Right cardiac atrium (tissue), 5 donors: ENCODE measurements at regions not wholly inside any gene's neighbourhood (a gene's known extent, or its start where the extent isn't known, plus 50 kb on each side); places are given as distances from the start of the nearest gene placed in this dataset.

Source experiments
- ATAC-seq, 2 donors: fragments of 200-7000 bp; cut with Tn5 transposase; one replicate each; pipeline versions ENCODE4 v1.8.0 to v1.9.1; 2020; ENCODE audit warnings: moderate library complexity in 2 of 2, mild to moderate bottlenecking in 1 of 2
- DNase-seq, 3 donors: peaks; one replicate each; pipeline ENCODE4 v3.0.0-alpha.2; 2020
- H3K27ac ChIP-seq: one replicate; pipeline ENCODE4 v1.5.1; 2013; ENCODE audit warnings: mild to moderate bottlenecking, low read length, control low read depth, moderate library complexity
- H3K27me3 ChIP-seq: one replicate; pipeline ENCODE4 v1.6.1; 2013; ENCODE audit not compliant: control insufficient read depth, insufficient read depth
- H3K4me1 ChIP-seq: one replicate; pipeline ENCODE4 v1.6.1; 2013; ENCODE audit warnings: low read length; ENCODE audit not compliant: control insufficient read depth, insufficient read depth
- H3K4me3 ChIP-seq: one replicate; pipeline ENCODE4 v1.5.1; 2013; ENCODE audit warnings: low read length, control low read depth
- H3K9me3 ChIP-seq: one replicate; pipeline ENCODE4 v1.6.1; 2013; ENCODE audit warnings: low read length; ENCODE audit not compliant: control insufficient read depth
- WGBS: extraction: QIAGEN DNeasy Blood & Tissue Kit; methylation state at CpG from one replicate; pipeline ENCODE4 v1.1.7; 2013; 5-methylcytosine and 5-hydroxymethylcytosine counted together
- intact Hi-C, 4 donors: fragments of 100-400 bp; cut with DNase I; formaldehyde crosslinking; loops; one replicate each; pipeline versions ENCODE4 v1.11.0 to v1.14.0; 2022 to 2023
- donor health status: healthy with polysubstance abuse.
- donor health status: DM: no; HTN: yes; CAD: no.
- donor health status: DM: no; HTN: no; CAD: no.
- donor health status: DM: no; HTN: yes; CAD: no; lungs with severe emphysema.
- donor health status: DM: yes; HTN: yes; CAD: no.

DNA sequence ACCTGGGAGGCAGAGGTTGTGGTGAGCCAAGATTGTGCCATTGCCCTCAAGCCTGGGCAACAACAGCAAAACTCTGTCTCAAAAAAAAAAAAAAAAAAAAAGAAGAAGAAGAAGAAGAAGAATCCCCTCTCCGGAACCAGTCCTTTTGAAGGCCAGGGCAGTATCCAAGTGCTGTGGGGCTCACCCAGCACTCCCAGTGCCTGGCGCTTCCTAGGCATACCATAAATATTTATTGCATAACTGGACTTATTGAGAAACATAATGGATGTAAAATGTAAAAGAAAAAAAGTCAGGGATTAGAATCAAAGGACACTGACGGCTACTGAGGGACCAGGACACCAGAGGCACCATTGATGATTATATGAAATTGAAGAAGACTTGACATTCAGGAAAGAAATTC lies 162.1 kb upstream of the KIT start:
- DNase-seq: no peak
- Histone ChIP-seq H3K4me1 (no peaks in the 10 kb centered on the region), H3K27ac (no peak overlapping the region), H3K27me3 (no peaks in the 10 kb centered on the region), H3K4me3 (no peak overlapping the region), H3K9me3 (no peaks in the 10 kb centered on the region)
- no peak for ATAC-seq
- WGBS: 94% methylated on average over 3 of the region's 3 CpGs
- intact Hi-C loops: no loop called here

DNA sequence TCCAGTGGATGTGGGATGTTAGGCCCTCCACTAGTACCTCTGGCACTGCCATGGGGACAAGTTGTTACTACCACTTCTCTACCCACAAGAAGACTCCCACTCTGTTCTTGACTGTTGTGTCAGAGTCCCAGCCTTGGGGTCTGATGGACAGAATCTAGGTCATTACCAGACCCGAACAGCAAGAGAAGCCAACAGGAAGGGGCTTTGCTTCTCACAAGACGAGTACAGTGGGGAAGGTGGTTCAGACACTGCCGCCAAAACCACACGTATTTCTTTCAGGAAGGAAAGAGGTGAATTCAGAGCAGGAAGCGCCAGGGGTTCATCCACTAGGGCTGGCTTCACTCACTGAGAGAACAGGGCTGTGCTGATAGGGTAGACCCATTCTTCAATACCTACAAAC lies 161.3 kb upstream of the KIT start:
- H3K4me1 ChIP-seq: no peaks in the 10 kb centered on the region
- no peaks in the 10 kb centered on the region for H3K9me3 ChIP-seq
- WGBS: 66% methylated on average over 5 of the region's 5 CpGs
- DNase-seq (no peak), ATAC-seq (no peak)
- H3K27ac ChIP-seq: no peak overlapping the region
- intact Hi-C loops: no loop called here
- H3K4me3 ChIP-seq: no peak overlapping the region
- H3K27me3 ChIP-seq: no peaks in the 10 kb centered on the region

DNA sequence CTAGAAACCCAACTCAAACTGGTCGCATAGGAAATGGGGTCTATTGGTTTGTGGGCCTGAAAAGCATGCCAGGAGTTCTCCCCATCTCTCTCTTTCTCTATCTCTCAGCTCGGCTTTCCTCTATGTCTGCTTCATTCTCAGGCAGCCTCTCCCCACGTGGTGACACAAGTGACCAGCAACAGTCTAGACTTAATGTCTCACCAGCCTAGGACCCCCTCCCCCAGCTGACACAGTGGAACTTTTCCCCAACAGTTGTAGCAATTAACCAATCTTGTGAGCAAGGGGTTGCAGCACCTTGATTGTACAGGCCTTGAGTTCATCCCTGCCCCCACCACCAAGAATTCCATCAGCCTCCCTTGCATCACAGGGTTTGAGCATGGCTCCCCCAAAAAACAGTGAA lies 159.8 kb upstream of the KIT start:
- no peaks in the 10 kb centered on the region for H3K4me1 ChIP-seq
- no peaks in the 10 kb centered on the region for H3K9me3 ChIP-seq
- intact Hi-C loops: no loop called here

DNA sequence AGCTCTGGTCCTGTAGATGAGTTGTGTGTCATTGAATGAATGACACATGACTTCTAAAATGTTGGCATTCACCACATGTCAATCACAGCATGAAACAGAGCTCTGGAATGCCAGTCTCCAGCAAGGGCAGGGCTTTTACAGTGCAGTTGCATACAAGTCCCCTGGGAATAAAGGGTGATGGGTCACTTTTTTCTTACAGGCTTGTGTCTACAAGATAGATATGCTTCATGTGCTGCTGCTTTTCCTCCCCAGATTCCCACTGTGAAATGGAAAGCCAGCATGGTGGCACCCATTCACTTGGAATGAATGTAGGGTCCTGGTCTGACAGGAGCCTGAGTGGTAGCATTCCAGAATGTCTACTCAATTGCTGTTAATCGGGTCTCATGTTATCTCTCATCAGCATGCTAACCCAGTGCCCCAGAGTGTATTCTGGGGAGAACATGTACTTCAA lies 159.1 kb upstream of the KIT start:
- H3K9me3 ChIP-seq: no peaks in the 10 kb centered on the region
- H3K27me3 ChIP-seq: no peaks in the 10 kb centered on the region
- no peaks in the 10 kb centered on the region for H3K4me1 ChIP-seq
- H3K27ac ChIP-seq: no peak overlapping the region
- no peak overlapping the region for H3K4me3 ChIP-seq
- WGBS: 55% methylated on average over 1 of the region's 1 CpG
- intact Hi-C loops: no loop called here
- ATAC-seq (no peak), DNase-seq (no peak)

More for the DNA sequence above, 159.8 kb upstream of the KIT start:
- no peak for DNase-seq
- H3K27ac ChIP-seq: no peak overlapping the region
- ATAC-seq: no peak
- 62% methylated on average over 3 of the region's 3 CpGs for WGBS
- no peak overlapping the region for H3K4me3 ChIP-seq
- H3K27me3 ChIP-seq: no peaks in the 10 kb centered on the region

DNA sequence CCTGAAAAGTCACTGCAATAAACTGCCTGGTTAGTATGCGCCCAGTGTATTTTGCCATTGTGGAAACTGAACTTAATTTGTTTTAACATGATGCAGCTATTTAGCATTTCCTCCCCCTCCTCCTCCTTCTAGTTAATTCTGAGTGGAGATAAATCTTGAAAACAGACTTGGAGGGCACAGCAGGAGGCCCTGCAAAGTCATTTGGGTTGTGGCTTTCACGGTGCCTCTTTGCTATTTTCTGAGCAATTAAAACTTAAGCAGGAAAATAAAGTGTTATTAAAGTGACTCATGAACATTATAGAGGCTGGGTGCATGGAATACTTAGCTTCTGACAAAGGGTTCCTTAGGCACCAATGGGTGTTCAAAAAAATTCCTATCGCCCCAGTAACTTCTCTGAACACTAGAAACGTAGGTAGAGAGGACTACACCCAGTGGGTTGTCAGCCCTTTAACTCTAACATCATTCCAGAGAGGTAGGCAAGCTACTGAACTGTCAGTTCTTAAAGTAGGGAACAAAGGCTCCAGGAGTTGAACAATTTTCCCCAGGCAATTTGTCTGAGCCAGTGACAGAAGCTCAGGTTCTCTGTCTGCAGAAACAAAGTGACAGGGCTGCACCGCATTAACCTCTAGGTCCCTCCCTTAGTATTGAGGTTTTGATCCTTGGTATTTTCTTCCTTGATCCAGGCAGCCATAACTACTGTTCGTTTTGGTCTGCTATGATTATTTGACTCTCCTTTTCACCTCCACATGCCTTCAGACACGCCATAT lies 158.3 kb upstream of the KIT start:
- 61% methylated on average over 7 of the region's 7 CpGs for WGBS
- intact Hi-C loops: no loop called here
- no peak overlapping the region for H3K4me3 ChIP-seq
- H3K27ac ChIP-seq: no peak overlapping the region
- ATAC-seq (no peak), DNase-seq (no peak)
- no peaks in the 10 kb centered on the region for H3K4me1 ChIP-seq
- H3K9me3 ChIP-seq: no peaks in the 10 kb centered on the region
- H3K27me3 ChIP-seq: no peaks in the 10 kb centered on the region

DNA sequence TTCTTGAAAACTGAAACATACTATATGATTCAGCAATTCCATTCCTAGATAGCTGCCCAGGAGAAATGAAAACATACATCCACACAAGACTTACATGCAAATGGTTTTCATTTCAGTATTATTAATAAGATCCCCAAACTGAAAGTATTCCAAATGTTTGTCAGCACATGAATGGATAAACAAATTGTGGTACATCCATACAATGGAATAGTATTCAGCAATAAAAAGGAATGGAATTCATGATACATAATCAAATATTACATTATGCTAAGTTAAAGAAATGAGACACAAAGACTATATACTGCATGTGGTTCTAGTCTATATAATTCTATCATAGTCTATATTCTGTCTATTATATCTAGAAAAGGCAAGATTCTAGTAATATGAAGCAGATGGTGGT lies 152.4 kb upstream of the KIT start:
- Histone ChIP-seq H3K4me1 (no peaks in the 10 kb centered on the region), H3K4me3 (no peak overlapping the region), H3K27me3 (no peaks in the 10 kb centered on the region), H3K27ac (no peak overlapping the region), H3K9me3 (no peaks in the 10 kb centered on the region)
- intact Hi-C loops: no loop called here
- no peak for DNase-seq
- ATAC-seq: no peak

DNA sequence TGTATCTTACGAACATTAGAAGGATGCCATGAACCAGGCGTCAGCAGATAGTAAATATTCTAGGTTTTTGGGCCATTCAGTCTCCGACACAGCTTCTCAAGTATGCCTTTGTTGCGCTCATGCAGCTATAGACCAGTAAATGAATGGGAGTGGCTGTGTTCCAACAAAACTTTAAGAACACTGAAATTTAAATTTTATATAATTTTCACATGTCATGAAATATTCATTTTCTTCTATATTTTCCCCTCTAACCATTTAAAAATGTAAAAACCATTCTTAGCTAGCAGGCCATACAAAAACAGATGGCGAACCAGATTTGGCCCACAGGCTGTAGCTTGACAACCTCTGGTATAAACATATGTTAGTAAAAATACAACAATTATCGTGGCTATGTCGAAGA lies 151.8 kb upstream of the KIT start:
- WGBS: 94% methylated on average over 7 of the region's 7 CpGs

DNA sequence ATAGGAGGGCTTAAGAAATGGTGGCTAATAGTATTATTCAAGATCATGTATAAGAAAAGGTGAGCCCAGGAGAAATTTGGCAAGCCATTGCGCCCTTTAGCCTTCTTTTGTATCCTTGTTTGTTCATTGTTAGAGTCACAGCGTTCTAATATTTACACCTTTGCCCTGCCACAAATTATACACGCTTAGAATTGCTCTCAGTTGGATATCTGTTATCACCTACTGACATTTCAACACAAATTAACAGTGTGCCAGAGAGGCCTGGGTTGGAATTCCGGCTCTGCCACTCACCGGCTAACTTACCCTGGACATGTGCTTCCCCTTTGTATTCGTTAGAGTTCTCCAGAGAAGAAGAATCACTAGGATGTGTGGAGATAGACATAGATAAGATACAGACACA lies 148.7 kb upstream of the KIT start:
- WGBS: 73% methylated on average over 6 of the region's 6 CpGs
- Histone ChIP-seq H3K9me3 (no peaks in the 10 kb centered on the region), H3K4me3 (no peak overlapping the region), H3K4me1 (no peaks in the 10 kb centered on the region), H3K27me3 (no peaks in the 10 kb centered on the region), H3K27ac (no peak overlapping the region)
- DNase-seq (no peak), ATAC-seq (no peak)
- intact Hi-C loops: no loop called here

More for the DNA sequence above, 151.8 kb upstream of the KIT start:
- no peak for DNase-seq
- H3K4me3 ChIP-seq: no peak overlapping the region
- no peaks in the 10 kb centered on the region for H3K9me3 ChIP-seq
- intact Hi-C loops: no loop called here
- no peaks in the 10 kb centered on the region for H3K4me1 ChIP-seq
- ATAC-seq: no peak
- H3K27me3 ChIP-seq: no peaks in the 10 kb centered on the region
- no peak overlapping the region for H3K27ac ChIP-seq

DNA sequence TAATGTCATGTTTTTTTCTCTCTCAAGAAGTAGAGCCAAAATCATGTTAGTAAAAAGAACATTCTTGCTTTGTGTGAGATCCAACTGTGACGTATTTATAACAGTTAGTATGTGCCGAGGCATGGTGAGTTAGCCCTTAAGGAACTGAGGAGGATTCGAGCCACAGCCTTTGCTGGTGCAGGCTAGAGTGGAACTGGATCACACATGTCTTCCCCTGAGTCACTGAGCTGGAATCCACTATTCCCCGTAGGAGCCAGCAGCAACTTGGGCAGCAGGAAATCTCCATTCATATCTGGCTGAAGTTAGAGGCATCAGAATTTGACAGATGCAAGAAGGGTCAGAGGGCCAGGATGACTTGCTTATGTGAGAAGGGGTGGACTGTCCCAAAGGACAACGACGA lies 144.6 kb upstream of the KIT start:
- intact Hi-C loops: no loop called here
- ATAC-seq: peak; percentile 89 to 93
- H3K27ac ChIP-seq: no peak overlapping the region

DNA sequence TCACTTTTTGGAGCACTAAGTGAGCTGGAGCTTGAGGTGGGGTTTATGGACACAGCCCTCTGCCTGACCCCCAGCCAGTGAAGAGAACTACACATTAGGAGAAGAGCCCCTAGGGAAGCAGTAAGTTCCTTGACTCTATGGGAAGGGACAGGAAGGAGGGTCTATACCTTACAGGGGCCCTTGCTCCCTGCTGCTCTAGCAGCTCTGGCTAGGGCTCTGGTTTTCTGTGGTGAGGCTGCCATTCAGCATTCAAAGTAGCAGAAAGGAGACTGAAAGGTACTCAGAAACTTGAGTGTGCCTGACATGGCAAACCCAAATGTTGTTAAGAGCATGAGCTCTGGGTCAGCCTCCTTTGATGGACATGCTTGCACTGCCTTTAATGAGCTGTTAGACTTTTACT lies 144.0 kb upstream of the KIT start:
- Histone ChIP-seq H3K27me3 (no peaks in the 10 kb centered on the region), H3K4me3 (no peak overlapping the region), H3K9me3 (no peaks in the 10 kb centered on the region), H3K4me1 (no peaks in the 10 kb centered on the region), H3K27ac (no peak overlapping the region)
- no peak for ATAC-seq
- DNase-seq: no peak
- intact Hi-C loops: no loop called here

More for the DNA sequence above, 144.6 kb upstream of the KIT start:
- Histone ChIP-seq H3K9me3 (no peaks in the 10 kb centered on the region), H3K27me3 (no peaks in the 10 kb centered on the region), H3K4me1 (no peaks in the 10 kb centered on the region), H3K4me3 (no peak overlapping the region)
- DNase-seq: peak in 2 of 3 donors; percentile 38 to 65
- WGBS: 52% methylated on average over 6 of the region's 6 CpGs

DNA sequence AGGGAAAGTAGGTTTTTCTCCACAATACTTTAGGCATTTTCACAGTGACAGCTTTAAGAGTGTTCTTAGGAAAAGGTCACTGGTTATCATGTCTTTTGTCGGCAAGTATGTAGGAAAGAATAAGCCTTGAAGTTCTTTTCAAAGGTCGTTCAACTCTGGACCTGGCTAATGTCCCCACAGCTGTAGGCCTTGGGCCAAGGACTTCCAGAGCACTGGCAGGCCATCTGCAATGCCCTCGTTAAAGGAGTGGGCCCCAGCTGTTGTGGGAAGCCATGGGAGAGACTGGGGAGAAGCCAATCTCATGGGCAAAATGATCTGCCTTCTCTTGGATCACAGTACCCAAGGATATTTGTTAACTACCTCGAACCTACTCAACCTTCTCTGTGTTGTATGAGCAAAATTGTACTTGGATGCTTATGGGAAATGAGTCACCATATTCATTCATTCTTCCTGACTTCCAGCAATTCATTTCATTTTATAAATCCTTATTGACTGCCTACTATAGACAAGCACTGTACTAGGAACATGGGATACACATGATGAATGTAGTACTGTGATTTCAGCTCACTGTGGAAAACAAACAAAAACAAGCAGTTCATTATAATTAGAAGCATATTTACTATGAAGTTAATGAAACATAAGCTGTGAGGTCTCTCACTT lies 141.1 kb upstream of the KIT start:
- DNase-seq (no peak), ATAC-seq (peak in 1 of 2 donors; percentile 31)

More for the DNA sequence above, 141.1 kb upstream of the KIT start:
- no peaks in the 10 kb centered on the region for H3K4me1 ChIP-seq
- WGBS: 34% methylated on average over 4 of the region's 4 CpGs
- no peaks in the 10 kb centered on the region for H3K27me3 ChIP-seq
- intact Hi-C loops: no loop called here
- no peak overlapping the region for H3K27ac ChIP-seq
- H3K9me3 ChIP-seq: no peaks in the 10 kb centered on the region
- H3K4me3 ChIP-seq: no peak overlapping the region
